ENCODE measurements at regions not wholly inside any gene's neighbourhood (a gene's known extent, or its start where the extent isn't known, plus 50 kb on each side); places are given as distances from the start of the nearest gene placed in this dataset.

DNA sequence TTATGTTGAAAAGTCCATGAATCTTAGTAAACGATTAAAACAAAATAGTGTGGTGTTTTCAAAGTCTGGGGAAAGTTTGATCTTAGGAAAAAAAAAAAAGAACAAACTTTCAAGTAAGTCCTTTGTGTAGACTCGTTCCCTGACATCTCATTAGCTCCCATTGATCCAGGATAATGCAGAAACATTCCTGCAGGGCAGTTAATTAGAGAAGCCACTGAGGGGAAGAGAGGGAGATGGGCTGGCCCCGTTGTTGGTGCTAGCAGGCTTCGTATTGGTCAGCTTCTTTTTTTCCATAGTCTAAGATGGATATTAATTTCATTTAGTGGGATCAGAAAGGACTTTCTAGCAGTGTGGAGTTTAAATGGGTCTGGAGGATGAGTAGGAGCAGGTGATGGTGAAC, 340.2 kb downstream of the DRD1 start:
- no peak for DNase-seq

DNA sequence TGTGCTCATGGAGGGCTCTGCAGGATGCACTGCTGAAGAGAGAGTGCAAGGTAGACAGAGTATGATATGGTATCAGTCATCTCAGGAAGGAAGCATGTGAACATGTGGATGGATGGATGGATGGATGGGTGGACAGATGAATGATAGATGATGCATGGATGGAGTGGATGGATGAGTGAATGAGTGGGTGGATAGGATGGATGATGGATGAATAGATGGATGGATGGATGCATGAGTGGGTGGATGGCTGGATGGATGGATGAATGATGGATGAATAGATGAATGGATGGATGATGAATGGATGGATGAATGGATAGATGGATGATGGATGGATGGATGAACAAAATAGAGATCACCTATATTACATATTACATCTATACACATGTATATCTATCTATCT, 341.3 kb downstream of the DRD1 start:
- no peak for DNase-seq

DNA sequence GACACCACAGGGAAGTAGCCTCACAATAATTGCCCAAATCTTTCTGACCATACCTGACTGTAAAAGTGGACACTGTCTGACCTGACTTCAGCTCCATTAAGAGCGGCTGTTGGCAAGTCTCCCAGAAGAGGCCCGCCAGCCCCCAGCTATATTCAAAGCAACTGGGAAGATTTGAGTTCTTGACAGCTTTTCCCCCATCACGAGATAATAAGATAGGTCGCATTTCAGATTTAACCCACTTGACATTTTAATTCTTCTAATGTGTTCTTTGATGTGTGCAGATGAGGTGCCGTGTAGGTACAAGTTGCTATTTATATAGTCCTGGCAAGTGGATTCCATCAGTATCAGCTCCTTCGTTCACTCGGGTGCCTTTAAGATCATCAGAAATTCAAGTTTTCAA, 345.7 kb downstream of the DRD1 start:
- no peak for DNase-seq

DNA sequence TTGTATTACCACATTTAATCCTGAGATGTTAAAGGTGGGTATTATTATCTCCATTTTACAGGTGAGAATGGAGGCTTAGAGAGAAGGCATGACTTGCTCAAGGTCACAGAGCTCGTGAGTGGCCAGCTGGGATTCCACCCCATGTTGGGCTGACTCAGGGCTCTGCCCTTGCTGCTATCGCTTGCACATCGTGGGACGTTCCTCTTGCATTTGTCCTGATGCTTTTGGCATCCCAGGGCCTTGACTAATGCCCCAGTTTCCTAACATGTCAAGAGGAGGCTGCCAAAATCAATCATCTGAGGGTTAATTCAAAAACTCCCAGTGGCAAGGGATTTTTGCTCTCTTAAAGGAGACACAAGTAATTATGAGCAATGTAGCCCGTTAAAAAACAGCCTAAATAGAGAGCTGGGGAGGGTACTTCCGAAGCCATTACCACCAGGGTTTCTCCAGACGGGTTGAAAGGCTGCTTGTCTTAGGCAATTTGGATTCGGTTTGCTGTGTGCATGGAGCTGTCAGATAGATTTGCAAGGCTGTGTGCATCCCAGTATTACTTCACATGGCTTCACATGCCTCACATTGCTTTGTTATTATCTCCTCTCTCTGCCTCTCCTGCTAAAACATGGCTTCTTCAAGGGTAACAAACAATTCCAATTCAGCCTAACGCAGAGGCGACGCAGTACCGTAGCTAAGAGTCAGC, 347.4 kb downstream of the DRD1 start:
- DNase-seq: no peak

DNA sequence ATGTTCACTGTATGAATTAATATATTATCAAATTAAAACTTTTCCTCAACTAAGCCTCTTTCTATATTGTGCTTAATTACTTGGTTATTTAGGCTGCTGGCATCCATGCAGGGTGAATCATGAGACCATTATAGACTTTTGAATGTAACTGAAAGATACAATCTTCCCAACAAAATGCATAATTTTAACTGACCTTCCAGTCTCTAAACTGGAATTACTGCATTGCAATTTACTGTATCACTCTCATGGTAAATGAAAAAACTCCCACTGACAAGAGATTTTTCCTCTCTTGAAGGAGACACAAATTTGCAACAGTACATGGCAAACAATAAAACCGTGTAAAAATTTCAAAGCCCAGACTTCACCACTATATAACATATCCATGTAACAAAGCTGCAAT, 349.5 kb downstream of the DRD1 start:
- no peak for DNase-seq

DNA sequence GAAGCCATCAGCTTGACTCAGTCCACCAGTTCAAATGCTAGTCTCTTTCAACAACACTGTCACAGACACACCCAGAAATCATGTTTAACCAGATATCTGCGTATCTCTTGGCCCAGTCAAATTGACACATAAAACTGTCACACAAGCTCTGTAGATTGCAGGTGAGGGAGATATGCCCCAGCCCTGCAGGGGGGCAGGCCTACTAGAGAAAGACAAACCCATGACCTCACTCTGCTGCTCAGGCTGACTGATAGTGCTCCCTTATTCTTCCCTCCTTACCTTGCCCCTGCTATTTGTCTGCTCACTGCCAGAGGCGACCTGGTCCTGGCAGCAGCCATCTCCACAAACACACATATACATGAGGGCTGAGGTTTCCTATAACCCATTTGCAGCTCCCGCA, 351.3 kb downstream of the DRD1 start:
- DNase-seq: no peak

DNA sequence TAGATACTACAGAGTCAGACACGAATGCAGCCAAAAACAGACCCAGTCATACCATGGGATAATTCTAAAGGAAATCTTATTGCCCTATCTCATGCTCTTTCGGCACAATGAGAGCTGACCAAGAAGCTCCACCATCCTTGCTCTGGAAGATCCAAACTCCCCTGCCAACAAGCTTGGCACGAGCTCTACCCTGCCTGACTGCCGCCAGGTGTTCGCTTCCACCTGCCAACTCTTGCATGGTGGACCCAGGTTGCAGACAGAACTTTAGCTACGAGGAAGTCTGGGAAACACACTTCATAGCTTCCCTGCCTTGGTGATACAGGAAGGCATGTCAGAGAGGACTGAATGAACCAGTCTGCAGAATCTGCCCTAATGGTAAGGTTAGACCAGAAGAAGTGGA, 355.0 kb downstream of the DRD1 start:
- DNase-seq: no peak

DNA sequence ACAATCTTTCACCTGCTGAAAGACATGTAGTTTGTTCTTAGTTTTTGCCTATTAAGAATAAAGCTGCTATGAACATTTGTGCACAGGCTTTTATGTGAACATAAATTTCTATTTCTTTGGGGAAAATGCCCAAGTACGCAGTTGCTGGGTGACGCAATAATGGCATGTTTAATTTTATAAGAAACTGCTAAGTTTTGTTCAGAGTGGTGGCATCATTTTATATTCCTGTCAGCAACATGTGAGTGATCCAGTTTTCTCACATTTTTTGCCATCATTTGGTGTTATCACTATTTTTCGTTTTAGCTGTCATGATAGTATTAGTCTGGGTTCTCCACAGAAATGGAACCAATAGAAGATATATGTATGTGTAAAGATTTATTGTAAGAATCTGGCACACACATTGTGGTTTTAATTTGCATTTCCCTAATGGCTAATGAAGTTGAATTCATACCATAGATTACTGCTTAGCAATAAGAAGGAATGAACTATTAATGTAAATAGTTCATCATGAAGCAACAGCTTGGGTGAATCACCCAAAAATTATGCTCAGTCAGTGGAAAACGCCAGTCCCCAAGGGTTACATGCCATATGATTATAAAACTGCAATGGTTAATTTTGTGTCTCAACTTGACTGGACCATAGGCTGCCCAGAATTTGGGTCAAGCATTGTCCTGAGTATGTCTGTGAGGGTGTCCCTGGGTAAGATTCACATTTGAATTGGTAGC, 358.6 kb downstream of the MSX2 start:
- DNase-seq: no peak

DNA sequence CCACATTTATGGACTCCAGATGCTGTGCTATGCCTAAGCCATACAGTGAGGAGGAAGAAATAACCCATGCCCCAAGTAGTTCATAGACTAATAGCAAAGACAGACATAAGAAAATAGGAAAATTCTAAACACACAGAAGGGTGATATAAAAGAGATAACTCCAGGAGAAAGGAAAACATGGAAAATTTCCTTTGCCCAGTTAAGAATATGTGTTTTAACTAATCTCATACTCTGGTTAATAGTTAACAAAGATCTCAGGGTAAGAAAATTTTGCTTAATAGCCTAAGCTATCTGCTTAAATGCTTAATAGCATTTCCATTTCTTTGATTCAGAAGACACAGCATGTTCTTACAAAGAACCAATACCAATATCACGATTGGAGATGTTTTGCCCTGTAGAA, 358.0 kb downstream of the MSX2 start:
- no peak for DNase-seq

DNA sequence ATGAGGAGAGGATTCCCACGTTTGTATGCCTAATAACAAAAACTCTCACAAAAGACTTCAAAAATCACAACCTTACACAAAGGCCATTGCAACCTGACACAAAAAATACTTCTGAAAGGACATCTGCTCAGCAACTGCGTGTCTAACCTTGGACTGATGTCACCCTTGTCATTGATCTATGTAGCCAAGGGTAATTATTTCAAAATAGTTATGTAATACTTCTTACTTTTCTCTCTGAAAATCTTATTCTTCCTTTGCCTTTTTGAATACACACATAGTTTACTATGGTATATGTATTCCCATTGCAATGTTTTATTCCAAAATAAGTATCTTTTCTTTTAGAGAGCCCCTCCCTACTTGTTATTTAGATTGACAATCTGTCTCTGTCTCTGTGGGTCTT, 355.3 kb downstream of the MSX2 start:
- no peak for DNase-seq

DNA sequence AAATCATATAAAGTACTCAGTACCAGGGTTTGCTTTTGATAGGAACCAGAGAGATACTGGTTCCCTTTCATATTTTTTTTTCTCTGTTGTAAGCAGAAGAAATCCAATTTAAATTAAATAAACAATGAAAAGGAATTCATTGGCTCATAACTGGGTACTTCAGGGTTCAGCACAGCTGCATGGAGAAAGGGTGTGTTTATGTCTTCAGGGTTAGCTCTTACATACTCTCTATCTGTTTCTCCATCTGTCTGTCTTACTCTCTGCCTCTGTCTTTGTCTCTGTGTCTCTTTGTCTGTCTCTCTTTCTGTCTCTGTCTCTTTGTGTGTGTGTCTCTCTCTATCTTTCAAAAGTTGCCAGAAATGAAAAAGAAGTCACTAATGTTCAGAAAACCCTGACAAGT, 345.9 kb downstream of the MSX2 start:
- DNase-seq: no peak

DNA sequence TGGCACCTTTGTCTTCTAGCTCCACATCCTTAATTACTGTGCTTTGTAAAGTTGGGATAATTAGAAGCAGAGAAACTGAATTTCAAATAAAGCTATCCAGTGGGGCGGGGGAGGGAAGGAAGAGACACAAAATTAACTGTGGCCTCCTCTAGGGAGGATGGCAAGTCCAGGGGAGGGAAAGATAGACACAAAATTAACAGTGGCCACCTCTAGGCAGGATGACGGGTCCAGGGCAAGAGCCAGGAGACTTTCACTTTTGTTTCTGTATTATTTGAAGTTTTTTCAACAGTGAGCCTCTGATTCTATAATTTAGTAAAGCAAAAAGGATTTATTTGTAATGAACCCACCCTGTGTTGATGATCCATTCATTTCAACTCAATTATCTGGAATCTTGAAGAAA, 335.9 kb downstream of the MSX2 start:
- DNase-seq: no peak

DNA sequence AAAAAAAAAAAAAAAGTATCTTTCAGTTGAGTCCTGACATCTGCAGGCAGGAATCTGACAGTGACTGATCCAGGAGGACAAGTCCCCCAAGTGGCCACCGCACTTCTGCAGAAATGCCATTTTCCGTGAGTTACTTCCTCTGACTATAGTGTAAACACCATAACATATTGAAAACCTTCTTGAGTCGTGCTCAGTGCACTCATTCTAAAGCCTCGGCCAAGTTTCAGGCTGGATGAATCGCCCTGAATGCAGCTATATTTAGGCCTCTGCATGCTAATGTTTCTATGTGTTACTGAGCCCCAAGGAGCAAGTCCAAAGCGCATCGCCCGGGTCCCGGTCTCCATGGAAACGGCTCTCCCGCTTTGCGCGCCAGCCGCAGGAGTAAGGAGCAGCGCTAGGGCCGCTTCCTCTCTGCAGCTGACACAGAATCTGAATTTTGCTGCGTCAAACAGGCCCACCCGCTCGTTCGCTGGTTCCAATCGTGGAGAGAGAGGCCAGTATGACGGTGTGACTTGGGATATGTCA, 335.4 kb downstream of the MSX2 start:
- DNase-seq: peak; percentile 84

DNA sequence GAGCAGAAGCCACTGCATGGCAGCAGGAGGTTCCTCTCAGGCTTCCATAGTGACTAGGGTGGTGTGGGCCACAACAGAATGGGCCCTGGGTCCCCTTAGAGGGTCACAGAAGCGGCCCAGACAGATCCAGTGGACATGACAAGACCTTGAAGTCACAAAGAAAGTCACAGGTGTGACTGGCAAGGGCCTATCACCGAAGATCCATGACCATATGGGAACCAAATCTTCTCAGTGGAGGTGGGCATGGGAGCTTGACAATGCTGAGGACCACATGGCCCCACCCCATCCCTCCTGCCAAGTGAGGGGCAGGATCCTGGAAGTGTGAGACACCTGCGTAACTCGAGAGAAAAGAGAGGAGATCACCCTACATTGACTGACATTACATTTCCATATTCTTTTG, 332.4 kb downstream of the MSX2 start:
- DNase-seq: no peak

DNA sequence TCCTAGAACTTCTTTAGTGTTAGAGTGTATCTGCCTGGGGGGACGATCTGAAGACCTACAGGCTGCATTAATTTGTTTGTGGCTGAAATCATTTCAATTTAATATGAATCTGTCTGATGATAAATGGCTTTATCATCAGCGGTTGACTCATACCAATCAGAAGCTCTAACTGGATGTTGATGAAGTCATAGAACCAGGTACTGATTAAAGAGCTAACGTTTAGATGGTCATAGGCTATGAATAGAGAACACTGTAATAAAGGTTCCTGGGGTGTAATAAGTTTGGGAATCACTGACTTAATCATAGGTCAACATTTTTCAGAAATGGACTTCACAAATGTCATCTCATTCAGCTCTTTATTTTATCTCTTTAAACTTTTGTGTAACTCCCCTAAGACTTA, 329.9 kb downstream of the MSX2 start:
- DNase-seq: no peak

DNA sequence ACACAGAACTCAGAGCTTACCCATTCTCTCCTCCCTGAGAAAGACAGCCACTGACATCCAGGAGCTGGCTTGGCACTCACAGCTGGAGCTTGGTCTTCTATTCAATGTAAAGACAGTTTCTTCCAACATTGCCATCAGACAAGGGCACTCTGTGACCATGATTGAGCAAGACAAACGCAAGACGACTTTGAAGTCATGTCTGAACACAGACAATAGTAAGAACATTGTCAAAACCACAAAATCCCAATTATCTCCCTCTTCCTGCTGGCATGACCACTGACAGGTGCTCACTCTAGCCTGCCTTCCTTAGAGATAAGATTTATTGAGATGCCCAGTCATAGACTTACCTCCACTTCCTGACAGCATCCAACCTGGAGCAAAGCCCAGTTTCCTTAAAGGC, 328.0 kb downstream of the MSX2 start:
- no peak for DNase-seq

DNA sequence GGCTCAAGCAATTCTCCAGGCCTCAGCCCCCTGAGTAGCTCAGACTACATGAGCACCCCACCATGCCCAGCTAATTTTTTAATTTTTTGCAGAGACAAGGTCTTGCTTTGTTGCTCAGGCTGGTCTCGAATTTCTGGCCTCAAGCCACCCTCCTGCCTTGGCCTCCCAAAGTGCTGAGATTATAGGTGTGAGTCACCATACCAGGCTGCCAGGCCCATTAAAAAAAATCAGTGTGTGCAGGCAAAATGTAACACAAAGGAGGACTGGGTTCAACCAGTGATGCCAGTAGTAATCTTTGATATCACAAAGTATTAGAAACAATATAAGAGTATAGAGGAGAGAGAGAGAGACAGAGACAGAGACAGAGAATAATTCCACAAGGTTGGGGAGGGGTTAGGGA, 322.7 kb downstream of the MSX2 start:
- DNase-seq: no peak

DNA sequence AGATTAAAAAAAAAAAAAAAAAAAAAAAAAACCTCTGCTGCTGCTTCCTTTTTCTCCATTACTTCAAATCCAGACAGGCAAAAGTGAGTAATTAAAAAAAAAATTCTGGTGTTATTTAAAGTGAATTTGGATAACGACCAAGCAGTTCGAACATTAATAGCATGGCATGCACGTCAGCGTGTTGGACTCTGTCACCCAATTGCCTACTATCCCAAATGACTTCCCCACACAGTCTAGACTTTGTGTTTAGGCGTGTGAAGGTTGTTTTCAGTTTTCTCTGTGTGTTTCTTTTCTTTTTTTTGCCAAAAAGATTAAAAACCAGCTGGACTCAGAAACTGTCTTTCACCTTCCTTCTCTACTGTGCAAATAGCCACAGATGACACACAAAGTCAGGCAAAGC, 321.4 kb downstream of the MSX2 start:
- no peak for DNase-seq

DNA sequence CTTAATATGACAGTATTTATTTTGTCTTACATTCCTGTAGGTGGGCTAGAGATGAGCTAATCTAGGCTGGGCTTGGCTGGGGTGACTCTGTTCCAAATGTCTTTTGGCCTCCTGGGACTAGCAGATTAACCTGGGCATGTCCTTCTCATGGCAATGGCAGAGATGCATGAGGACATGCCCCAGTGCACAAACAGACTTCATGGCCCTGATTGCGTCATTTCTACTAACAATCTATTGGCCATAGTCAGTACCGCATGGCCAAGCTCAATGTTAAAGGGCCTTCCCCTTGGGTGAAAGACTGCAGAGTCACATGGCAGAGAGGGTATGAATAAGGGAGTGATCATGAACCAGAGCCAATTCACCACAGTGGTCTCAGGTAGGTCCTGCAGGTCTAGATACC, 313.4 kb downstream of the MSX2 start:
- no peak for DNase-seq

DNA sequence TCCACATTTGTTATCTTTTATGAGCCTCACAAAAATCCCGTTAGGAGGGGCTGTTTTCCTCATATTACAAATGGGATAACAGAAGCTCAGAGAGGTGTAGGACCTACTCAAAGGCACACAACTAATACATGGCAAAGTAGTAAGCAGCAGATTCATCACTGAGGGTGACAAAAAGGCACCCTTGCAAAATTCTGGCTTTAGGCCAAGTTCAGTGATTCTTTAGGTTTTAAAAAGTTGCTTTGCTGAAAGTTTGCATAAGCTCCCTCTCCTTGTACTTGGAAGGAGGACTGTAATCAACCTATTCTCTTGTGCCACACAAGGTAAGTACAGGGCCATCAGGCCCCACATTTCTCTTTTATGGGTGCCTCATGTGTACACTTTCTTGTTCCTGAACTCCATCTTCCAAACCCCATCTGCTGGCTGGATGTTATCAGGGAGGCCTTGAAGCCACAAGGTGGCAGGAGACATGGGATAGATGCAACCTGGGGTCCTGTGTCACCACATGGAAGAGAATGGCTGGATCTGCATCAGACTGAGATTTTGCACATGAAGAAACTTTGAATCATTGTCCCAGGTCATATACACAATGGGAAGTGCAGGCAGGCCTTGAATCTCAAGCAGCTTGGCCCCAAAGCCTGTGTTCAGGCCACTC, 311.6 kb downstream of the MSX2 start:
- DNase-seq: no peak

DNA sequence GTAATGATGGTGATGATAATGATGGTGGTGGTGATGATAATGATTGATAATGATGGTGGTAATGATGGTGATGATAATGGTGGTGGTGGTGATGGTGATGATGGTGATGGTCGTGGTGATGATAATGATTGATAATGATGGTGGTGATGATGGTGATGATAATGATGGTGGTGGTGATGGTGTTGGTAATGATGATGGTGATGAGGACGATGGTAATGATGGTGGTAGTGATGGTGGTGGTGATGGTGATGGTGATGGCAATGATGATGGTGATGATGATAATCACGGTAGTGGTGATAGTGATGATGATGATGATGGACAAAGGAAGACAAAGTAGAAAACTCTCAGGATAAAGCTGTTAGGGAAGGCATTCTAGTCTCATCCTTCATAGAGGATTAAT, 310.5 kb downstream of the MSX2 start:
- DNase-seq: no peak

DNA sequence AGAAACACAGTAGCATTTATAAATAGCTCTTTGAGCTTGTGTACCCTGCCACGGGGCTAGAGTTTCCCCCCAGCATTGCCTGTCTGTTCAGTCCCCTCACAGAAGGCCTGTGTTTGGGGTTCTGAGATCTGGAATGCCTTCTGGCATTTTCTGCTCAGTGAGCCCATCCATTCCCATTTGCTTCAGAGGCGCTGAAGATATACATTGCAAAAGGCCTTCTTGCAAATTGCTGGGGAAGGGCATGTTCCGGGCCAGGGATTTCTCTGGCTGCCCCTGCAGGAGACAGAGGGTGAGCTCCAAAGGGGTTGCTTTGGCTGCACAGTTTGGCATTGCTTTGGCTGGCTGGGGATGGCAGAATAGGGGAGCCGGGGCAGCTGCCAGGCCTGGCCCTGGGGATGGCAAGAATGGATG, 308.4 kb downstream of the MSX2 start:
- no peak for DNase-seq

DNA sequence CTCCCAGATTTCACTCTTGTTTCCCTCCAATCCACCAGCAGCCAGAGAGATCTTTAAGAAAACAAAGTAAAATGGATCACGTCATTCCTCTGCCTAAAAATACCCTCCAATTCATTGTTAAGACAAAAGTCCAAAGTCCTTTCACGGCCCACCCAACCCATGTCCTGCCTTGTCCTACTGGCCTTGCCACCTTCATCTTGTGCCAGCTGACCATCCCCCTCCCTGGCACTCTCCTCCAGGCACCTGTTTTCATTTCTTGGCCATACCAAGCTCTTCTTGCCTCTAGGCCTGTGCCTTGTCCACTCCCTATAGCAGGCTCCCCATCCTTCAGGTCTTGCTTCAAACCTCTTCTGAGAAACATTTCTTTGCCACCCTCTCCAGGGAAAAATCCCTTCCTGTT, 307.6 kb downstream of the MSX2 start:
- DNase-seq: no peak

DNA sequence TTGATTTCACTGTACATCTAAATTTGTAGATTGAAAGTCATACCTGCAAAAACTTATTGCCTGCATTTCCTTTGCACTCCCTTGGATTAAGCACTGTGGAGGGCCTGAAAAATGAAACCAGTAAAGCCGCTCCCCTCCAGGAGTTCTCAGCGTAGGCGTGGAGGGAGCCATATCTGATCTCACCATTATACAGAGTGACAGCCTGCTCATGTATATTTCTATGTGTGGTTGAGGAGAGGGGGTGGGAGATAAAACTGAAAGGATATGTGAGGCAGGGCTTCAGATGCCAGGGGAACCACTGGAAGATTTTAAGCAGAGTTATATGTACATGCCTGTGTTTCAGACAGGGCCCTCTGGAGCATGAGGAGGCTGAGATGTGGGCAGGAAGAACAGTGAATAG, 303.0 kb downstream of the MSX2 start:
- no peak for DNase-seq
